ENCODE measurements at regions not wholly inside any gene's neighbourhood (a gene's known extent, or its start where the extent isn't known, plus 50 kb on each side); places are given as distances from the start of the nearest gene placed in this dataset.

DNA sequence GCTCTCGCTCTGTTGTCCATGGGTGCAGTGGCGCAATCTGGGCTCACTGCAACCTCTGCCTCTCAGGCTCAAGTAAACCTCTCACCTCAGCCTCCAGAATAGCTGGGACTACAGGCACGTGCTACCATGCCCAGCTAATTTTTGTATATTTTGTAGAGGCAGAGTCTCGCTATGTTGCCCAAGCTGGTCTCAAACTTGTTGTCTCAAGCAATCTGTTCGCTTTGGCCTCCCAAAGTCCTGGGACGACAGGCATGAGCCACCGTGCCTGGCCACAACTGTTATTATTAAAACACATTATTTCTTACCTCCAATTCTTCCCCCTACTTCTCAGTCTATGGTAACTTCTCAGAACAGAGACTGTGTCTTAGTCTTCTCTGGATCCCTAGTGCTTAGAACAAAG is 143.3 kb downstream of the DICER1 start:
- no peaks in the 10 kb centered on the region for H3K36me3 ChIP-seq
- no peak overlapping the region for H3K27ac ChIP-seq
- 93 to 96% (median 94%) methylated on average over 7 of the region's 7 CpGs for WGBS, 4 donors
- intact Hi-C loops (cut with DNase I): no loop called here
- ATAC-seq (no peak), DNase-seq (no peak)
- H3K27me3 ChIP-seq: peaks cover 0 to 2% (median 0%) of the 10 kb centered on the region in 9 donors
- peaks cover 0 to 18% (median 5%) of the 10 kb centered on the region in 12 donors for H3K4me1 ChIP-seq
- TF ChIP-seq, protein P1, sequence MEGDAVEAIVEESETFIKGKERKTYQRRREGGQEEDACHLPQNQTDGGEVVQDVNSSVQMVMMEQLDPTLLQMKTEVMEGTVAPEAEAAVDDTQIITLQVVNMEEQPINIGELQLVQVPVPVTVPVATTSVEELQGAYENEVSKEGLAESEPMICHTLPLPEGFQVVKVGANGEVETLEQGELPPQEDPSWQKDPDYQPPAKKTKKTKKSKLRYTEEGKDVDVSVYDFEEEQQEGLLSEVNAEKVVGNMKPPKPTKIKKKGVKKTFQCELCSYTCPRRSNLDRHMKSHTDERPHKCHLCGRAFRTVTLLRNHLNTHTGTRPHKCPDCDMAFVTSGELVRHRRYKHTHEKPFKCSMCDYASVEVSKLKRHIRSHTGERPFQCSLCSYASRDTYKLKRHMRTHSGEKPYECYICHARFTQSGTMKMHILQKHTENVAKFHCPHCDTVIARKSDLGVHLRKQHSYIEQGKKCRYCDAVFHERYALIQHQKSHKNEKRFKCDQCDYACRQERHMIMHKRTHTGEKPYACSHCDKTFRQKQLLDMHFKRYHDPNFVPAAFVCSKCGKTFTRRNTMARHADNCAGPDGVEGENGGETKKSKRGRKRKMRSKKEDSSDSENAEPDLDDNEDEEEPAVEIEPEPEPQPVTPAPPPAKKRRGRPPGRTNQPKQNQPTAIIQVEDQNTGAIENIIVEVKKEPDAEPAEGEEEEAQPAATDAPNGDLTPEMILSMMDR (IDR thresholded peaks at IDR 0.05): no peak
- TF ChIP-seq POLR2A (IDR thresholded peaks at IDR 0.05): no peak
- H3K9me3 ChIP-seq: peaks cover 0 to 8% (median 0%) of the 10 kb centered on the region in 12 donors
- H3K4me3 ChIP-seq: no peak overlapping the region

DNA sequence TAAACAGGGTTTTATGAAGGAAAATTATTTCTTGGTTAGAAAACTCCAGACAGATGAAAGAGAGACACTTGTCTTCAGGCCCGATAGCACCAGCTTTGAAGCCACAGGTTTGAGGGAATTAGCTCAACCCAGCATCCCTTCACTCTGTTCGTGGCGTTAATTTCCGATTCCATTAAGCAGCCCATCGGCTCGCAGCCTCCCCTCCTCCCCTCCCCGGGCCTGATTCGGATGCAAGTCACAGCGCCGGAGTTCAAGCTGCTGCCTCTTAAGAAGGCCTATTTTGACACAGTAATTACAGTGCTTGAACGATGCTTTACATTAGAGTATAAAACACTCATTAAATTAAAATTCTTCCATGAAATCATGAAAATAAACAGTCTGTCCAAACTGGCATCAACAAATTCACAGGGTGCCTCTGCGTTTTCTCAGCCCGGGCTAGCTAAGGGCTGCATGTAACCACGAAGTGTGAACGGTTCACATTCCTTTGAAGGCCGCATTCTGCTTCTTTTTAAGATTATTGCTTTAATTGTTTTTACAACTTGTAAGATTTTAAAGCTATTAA is 145.8 kb downstream of the DICER1 start:
- TF ChIP-seq, protein P1 (IDR thresholded peaks at IDR 0.05): no peak
- TF ChIP-seq POLR2A (IDR thresholded peaks at IDR 0.05): no peak
- no peak for DNase-seq
- H3K4me1 ChIP-seq: peaks cover 0 to 26% (median 5%) of the 10 kb centered on the region in 12 donors
- H3K27ac ChIP-seq: peak overlapping the region in 1 of 12 donors; percentile 61
- WGBS, 4 donors: 55 to 72% (median 62%) methylated on average over 16 of the region's 16 CpGs
- H3K4me3 ChIP-seq: no peak overlapping the region
- peaks cover 0 to 4% (median 0%) of the 10 kb centered on the region in 9 donors for H3K27me3 ChIP-seq
- H3K36me3 ChIP-seq: no peaks in the 10 kb centered on the region
- peaks cover 0 to 8% (median 0%) of the 10 kb centered on the region in 12 donors for H3K9me3 ChIP-seq
- intact Hi-C loops (cut with DNase I): no loop called here
- ATAC-seq: no peak

DNA sequence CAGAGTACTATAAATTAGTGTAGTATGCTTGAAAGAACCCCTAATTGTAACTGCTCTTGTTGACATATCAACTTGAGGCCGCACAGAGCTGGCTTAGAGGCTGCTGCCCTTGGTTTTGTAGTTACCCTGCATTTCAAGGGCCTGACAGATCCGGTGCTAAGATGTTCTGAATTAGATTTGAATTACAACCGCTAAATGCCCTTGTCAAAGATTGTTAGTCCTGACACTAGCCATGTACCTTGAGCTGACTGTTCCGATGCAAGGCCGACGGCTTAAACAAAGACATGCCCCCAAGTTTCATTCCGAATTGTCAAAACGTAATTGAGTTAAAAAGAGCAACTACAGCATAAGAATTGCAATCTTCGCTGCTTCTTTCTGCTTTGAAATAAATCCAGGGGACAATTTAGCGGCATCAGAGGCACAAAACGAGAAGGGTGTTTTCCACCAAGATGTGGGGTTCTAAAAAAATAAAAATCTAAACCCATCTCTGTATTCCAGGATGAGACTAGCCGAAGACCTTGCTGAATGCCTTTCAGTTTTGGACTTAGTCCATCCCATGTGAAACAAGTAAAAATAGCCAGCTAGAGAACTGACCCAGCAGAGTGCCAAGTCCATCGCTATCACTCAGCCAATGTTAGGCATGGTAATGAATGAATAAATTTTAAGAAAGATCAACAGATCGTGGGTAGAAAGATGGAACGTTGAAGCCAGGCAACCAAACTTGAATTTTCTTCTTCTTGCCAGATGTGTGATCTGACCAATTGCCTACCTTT is 148.7 kb downstream of the DICER1 start:
- TF ChIP-seq POLR2A (IDR thresholded peaks at IDR 0.05): no peak
- TF ChIP-seq, protein P1 (IDR thresholded peaks at IDR 0.05): no peak
- H3K27ac ChIP-seq: peak overlapping the region in 9 of 12 donors; percentile 23 to 70 (median 46)
- ATAC-seq (peak; percentile 68 to 89 (median 78)), DNase-seq (no peak)
- intact Hi-C loops (cut with DNase I): no loop called here
- 50 to 58% (median 53%) methylated on average over 15 of the region's 15 CpGs for WGBS, 4 donors
- H3K9me3 ChIP-seq: no peaks in the 10 kb centered on the region
- no peak overlapping the region for H3K4me3 ChIP-seq
- peaks cover 0 to 4% (median 0%) of the 10 kb centered on the region in 9 donors for H3K27me3 ChIP-seq
- peaks cover 0 to 26% (median 5%) of the 10 kb centered on the region in 12 donors for H3K4me1 ChIP-seq
- H3K36me3 ChIP-seq: no peaks in the 10 kb centered on the region

DNA sequence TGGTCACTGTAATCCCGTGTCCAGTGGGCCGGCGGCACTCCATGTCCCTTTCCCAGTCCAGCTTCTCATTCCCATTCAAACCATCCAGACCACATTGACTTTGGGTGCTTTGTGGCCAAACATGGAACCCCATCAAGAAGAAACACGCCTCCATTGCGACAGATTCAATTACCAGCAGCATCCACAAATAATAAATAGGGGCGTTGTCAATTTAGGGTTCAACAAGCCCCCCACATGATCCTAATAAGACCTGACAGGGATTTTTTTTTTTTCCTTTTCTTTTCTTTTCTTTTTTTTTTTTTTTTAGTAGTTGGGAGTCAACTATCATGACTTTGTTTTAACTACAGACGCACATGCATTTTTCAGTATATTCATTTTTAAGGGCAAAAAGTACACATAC is 149.4 kb downstream of the DICER1 start:
- ATAC-seq: no peak
- Histone ChIP-seq H3K4me1 (peaks cover 0 to 26% (median 5%) of the 10 kb centered on the region in 12 donors), H3K36me3 (no peaks in the 10 kb centered on the region), H3K9me3 (no peaks in the 10 kb centered on the region), H3K4me3 (no peak overlapping the region), H3K27ac (peak overlapping the region in 4 of 12 donors; percentile 31 to 70 (median 58)), H3K27me3 (peaks cover 0 to 4% (median 0%) of the 10 kb centered on the region in 9 donors)
- WGBS, 4 donors: 79 to 95% (median 93%) methylated on average over 7 of the region's 7 CpGs
- DNase-seq: no peak
- intact Hi-C loops (cut with DNase I): no loop called here
- TF ChIP-seq, protein P1 (IDR thresholded peaks at IDR 0.05): no peak
- no peak for TF ChIP-seq POLR2A (IDR thresholded peaks at IDR 0.05)
